ENCODE measurements at regions not wholly inside any gene's neighbourhood (a gene's known extent, or its start where the extent isn't known, plus 50 kb on each side); places are given as distances from the start of the nearest gene placed in this dataset.

- TF ChIP-seq CTCF (IDR thresholded peaks at IDR 0.05) (no peak), EZH2 (IDR thresholded peaks at IDR 0.05; ENCODE audit: borderline replicate concordance, insufficient read depth, low read depth, low read length, poor library complexity, severe bottlenecking) (no peak)
Observed at GRCh38 chr2:139018252-139018651, 238.1 kb upstream of the NXPH2 start.

All from B cell (primary cell).